ENCODE measurements at regions not wholly inside any gene's neighbourhood (a gene's known extent, or its start where the extent isn't known, plus 50 kb on each side); places are given as distances from the start of the nearest gene placed in this dataset.
A peak's percentile ranks its signal among the peaks of the same experiment; 100 is the strongest.

DNA sequence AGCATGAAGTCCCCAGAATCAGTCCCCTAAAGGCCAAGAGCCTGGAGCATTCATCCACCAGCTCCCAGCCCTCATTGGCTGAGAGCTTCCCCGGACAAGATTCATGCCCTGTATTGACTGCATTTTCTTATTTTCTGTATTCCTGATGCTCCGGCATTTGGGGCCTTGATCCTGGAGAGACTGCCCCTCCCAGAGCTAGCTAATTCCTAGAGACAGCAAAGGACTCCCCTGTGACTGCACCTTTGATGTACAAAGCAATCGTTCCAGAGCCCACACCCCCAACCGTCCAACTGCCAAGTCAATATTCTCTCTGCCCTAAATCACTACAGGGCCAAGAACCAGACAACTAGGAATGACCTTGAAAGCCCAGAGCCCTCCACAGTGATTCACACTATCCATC, 93.4 kb upstream of the CDH5 start:
- DNase-seq (ENCODE audit: low read depth): no peak
- TF ChIP-seq, protein P1, sequence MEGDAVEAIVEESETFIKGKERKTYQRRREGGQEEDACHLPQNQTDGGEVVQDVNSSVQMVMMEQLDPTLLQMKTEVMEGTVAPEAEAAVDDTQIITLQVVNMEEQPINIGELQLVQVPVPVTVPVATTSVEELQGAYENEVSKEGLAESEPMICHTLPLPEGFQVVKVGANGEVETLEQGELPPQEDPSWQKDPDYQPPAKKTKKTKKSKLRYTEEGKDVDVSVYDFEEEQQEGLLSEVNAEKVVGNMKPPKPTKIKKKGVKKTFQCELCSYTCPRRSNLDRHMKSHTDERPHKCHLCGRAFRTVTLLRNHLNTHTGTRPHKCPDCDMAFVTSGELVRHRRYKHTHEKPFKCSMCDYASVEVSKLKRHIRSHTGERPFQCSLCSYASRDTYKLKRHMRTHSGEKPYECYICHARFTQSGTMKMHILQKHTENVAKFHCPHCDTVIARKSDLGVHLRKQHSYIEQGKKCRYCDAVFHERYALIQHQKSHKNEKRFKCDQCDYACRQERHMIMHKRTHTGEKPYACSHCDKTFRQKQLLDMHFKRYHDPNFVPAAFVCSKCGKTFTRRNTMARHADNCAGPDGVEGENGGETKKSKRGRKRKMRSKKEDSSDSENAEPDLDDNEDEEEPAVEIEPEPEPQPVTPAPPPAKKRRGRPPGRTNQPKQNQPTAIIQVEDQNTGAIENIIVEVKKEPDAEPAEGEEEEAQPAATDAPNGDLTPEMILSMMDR (IDR thresholded peaks at IDR 0.05; ENCODE audit: control insufficient read depth, extremely low read depth, insufficient read depth): no peak
- H3K4me3 ChIP-seq (ENCODE audit: low read depth, low read length): no peak overlapping the region

DNA sequence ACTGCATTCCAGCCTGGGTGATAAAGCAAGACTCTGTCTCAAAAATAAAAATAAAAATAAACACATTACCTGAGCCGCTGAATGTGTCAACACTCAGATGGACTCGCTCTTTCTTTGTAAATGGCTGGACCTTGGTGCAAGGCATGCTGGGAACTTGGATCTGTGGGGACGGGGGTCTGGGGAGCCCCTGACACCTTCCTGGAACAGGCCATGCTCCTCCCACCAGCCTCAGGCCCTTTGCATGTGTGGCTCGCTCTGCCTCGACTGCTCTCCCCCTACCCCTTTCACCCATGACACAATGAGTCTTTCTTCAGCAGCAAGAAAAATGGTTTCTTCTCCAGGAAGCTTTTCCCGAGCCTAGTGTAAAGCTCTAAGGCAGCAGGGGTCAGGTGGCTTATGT, 94.0 kb upstream of the CDH5 start:
- no peak for DNase-seq (ENCODE audit: low read depth)
- no peak overlapping the region for H3K4me3 ChIP-seq (ENCODE audit: low read depth, low read length)
- TF ChIP-seq, protein P1 (IDR thresholded peaks at IDR 0.05; ENCODE audit: control insufficient read depth, extremely low read depth, insufficient read depth): no peak

DNA sequence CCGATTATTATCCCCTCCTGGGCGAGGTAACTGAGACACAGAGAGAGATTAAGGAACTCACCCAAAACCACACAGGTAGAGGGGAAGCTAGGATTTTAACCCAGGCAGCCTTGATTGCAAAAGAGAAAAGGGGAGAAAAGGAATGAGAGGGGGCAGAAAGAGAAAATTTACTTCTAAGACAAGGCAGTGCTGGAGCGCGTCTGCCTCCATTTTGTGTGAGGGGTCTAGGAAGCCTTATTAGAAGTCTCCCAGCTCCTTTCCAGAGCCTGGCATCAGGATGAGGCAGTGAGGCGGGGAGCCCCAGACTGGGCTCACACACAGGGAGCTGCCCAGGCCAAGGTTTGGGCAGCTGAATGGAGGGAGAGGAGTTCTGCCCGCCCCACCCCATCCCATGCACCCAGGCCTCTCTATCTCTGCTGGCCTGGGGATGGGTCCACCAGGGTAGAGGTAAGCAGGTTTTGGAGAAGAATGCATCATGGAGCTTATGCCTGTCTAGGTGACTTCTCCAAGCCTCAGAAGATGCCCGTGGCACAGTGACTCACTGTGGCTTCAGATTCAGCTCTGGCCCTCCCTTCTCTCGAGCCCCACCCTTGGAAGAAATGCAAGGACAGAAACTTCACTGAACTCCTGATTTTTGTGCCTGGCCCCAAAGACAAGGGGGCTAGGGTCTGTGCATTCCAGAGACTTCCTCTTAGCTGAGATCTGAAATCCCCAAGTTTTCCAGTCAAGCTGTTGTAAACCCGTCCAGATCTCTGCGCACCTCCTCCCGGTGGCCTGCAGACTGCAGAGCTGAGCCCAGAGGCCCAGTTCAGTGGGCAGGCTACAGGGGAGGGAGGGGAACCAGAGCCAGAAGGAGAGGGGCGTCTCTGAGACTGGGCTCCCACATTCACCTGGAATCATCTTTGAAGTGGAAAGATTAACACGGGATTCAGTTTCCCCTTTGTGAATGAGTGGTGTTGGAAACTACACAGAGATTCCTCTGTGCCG, 95.1 kb upstream of the CDH5 start:
- DNase-seq (ENCODE audit: low read depth): no peak
- TF ChIP-seq, protein P1 (IDR thresholded peaks at IDR 0.05; ENCODE audit: control insufficient read depth, extremely low read depth, insufficient read depth): no peak
- no peak overlapping the region for H3K4me3 ChIP-seq (ENCODE audit: low read depth, low read length)

DNA sequence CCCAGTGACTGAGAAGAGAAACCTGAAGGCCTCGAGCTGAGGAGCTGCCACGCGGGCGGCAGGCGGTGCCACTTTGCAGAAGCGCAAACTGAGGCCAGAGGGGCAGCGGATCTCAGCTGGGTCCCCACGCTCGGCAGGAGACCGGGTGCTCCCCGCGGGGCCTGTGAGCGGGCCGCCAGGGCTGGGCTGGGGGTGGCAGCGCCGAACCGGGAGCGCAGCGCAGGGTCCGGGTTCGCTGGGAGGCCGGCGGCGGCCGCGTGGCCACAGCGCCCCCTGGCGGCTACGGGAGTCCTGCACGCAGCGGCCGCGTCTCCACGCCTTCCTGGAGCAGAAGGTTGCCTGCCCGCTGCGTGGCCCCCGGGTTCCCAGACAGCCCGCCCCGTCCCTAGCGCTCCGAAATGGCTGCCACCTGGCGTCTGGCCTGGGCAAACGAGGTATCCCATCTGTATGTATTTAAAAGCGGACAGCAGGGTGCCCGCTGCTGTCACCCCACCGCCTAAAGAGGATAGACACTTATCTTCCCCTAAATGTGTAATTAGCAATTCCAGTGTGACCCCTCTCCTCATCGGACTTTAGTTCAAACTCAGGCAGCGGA, 96.1 kb upstream of the CDH5 start:
- peak overlapping the region; percentile 12; the same call in 1 of the 2 replicates for H3K4me3 ChIP-seq (ENCODE audit: low read depth, low read length)
- no peak for DNase-seq (ENCODE audit: low read depth)
- TF ChIP-seq, protein P1 (IDR thresholded peaks at IDR 0.05; ENCODE audit: control insufficient read depth, extremely low read depth, insufficient read depth): peak; percentile 99

DNA sequence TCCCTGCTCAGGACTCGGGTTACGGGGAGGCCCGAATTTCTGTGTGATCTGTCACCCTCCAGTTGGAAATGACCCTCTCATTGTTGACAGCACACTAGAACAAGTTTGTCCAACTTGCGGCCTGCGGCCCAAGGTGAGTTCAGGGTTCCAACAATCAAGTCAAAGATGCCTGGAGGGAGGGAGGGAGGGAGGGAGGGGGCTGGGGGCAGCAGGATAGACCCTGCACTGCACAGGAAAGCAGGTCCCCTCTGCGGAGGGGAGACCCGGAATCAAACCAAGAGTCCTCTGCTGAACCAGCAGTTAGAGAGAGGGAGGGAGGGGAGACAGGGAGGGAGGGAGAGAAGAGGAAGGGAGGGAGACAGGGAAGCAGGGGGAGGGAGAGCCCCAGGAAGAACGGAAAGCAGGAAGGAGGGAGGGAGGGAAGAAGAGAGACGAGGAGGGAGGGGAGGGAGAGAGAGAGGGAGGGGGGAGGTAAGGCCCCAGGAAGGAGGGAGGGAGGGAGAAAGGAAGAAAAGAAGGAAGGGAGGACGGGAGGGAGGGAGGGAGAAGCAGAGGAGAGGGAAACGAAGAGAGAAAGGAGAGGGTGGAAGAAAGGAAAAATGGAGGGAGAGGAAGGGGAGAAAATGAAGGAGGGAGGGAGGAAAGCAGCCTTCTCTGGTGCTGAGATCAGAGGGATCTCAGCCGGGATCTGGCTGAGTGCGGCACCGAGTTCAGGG, 96.7 kb upstream of the CDH5 start:
- TF ChIP-seq, protein P1 (IDR thresholded peaks at IDR 0.05; ENCODE audit: control insufficient read depth, extremely low read depth, insufficient read depth): no peak
- no peak for DNase-seq (ENCODE audit: low read depth)
- peak overlapping the region; percentile 12; the same call in 1 of the 2 replicates for H3K4me3 ChIP-seq (ENCODE audit: low read depth, low read length)

DNA sequence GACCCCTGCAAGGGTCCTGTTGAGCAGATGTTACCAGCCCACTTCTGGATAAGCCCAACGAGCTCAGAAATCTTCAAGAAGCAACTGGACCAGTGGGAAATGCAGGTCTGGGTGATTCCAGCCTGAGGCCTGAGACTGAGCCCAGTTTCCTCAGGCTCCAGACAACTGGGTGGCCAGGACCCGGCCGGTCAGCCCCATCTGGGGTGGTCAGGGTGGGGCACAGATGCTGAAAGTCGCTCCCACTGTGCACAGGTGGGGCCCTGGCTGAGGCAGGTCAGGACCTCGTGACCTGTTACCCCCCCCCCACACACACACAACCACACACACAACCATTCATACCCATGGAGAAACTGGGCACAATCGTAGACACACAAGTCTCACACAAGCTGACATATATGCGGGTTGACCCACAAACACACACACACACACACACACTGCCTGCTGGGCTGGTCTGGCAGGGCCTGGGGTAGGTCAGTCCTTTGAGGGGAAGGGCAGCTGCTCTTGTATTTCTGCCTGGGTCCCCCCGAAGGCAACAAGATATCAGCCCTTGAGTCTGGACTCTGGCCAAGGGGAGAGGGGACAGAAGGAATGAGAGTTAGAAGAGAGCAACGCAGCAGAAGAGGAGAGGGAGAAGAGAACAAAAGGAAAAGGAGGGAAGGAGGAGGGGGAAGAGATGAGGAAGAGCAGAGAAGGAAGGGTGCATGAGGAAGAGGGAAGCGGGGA, 99.0 kb upstream of the CDH5 start:
- TF ChIP-seq, protein P1 (IDR thresholded peaks at IDR 0.05; ENCODE audit: control insufficient read depth, extremely low read depth, insufficient read depth): no peak
- no peak for DNase-seq (ENCODE audit: low read depth)

More for the DNA sequence above, 99.0 kb upstream of the CDH5 start:
- no peak overlapping the region for H3K4me3 ChIP-seq (ENCODE audit: low read depth, low read length)
